GM23338 (cell line): ENCODE measurements at regions not wholly inside any gene's neighbourhood (a gene's known extent, or its start where the extent isn't known, plus 50 kb on each side); places are given as distances from the start of the nearest gene placed in this dataset.

Experiments
- ATAC-seq: fragments of 200-7000 bp; cut with Tn5 transposase; 3 replicates; pipeline ENCODE4 v1.9.1; 2020
- DNase-seq: peaks from one replicate; pipeline ENCODE4 v3.0.0-alpha.2; 2015; ENCODE audit warnings: low spot score
- H2AFZ ChIP-seq: fragments of 200-600 bp; sonication (generic); 2 replicates; pipeline ENCODE4 v1.8.0; 2016; ENCODE audit warnings: antibody characterized with exemption, mild to moderate bottlenecking, moderate library complexity
- H3F3A ChIP-seq: fragments of 200-600 bp; sonication (generic); replicated peaks from 2 replicates; pipeline ENCODE4 v1.8.0; 2017; ENCODE audit warnings: antibody characterized with exemption, mixed run types, low read depth
- H3K27ac ChIP-seq: fragments of 200-600 bp; sonication (generic); 2 replicates; pipeline ENCODE4 v1.6.1; 2016; ENCODE audit warnings: low read depth
- H3K27me3 ChIP-seq: fragments of 200-600 bp; sonication (generic); 2 replicates; pipeline ENCODE4 v1.8.0; 2016; ENCODE audit warnings: mild to moderate bottlenecking, mixed run types, moderate library complexity; ENCODE audit not compliant: insufficient read depth
- H3K36me3 ChIP-seq: fragments of 200-600 bp; sonication (generic); 2 replicates; pipeline ENCODE4 v1.8.0; 2016; ENCODE audit warnings: mild to moderate bottlenecking; ENCODE audit not compliant: insufficient read depth
- H3K4me1 ChIP-seq: fragments of 200-600 bp; sonication (generic); 2 replicates; pipeline ENCODE4 v1.8.0; 2016; ENCODE audit warnings: mild to moderate bottlenecking, moderate library complexity; ENCODE audit not compliant: insufficient read depth
- H3K4me2 ChIP-seq: fragments of 200-600 bp; sonication (generic); 2 replicates; pipeline ENCODE4 v1.7.1; 2017; ENCODE audit warnings: mixed run types
- H3K4me3 ChIP-seq: fragments of 200-600 bp; sonication (generic); 2 replicates; pipeline ENCODE4 v1.6.1; 2016; ENCODE audit warnings: mixed run types
- H3K79me2 ChIP-seq: fragments of 200-600 bp; sonication (generic); replicated peaks from 2 replicates; pipeline ENCODE4 v1.8.0; 2017; ENCODE audit warnings: mild to moderate bottlenecking; ENCODE audit not compliant: insufficient read depth
- H3K9me2 ChIP-seq: fragments of 200-600 bp; sonication (generic); 2 replicates; pipeline ENCODE4 v1.8.0; 2017; ENCODE audit not compliant: insufficient read depth
- H4K20me1 ChIP-seq: fragments of 200-600 bp; sonication (generic); replicated peaks from 2 replicates; pipeline ENCODE4 v1.8.0; 2017; ENCODE audit warnings: mild to moderate bottlenecking; ENCODE audit not compliant: insufficient read depth
- H3K27ac Mint-ChIP-seq: 2 replicates; pipeline ENCODE4 v1.8.0; 2020; ENCODE audit warnings: inconsistent platforms, mild to moderate bottlenecking, moderate library complexity, mixed read lengths
- H3K27me3 Mint-ChIP-seq: 3 replicates; pipeline ENCODE4 v1.8.0; 2022; ENCODE audit warnings: low read depth, mild to moderate bottlenecking, moderate library complexity, mixed read lengths, inconsistent platforms; ENCODE audit not compliant: insufficient read depth, poor library complexity
- H3K36me3 Mint-ChIP-seq: 3 replicates; pipeline ENCODE4 v1.8.0; 2021; ENCODE audit warnings: low read depth, mild to moderate bottlenecking, inconsistent platforms, moderate library complexity, mixed read lengths
- H3K4me1 Mint-ChIP-seq: 3 replicates; pipeline ENCODE4 v1.8.0; 2020; ENCODE audit warnings: mild to moderate bottlenecking, inconsistent platforms, mixed read lengths
- H3K4me3 Mint-ChIP-seq: 3 replicates; pipeline ENCODE4 v1.8.0; 2021; ENCODE audit warnings: moderate library complexity, mild to moderate bottlenecking, inconsistent platforms, mixed read lengths
- H3K9me3 Mint-ChIP-seq: 3 replicates; pipeline ENCODE4 v1.8.0; 2020; ENCODE audit warnings: moderate library complexity, mild to moderate bottlenecking, inconsistent platforms, mixed read lengths
- EZH2 ChIP-seq: fragments of 200-600 bp; sonication (generic); IDR thresholded peaks from one replicate; pipeline ENCODE4 v1.8.0; 2017; ENCODE audit warnings: antibody characterized with exemption, mild to moderate bottlenecking, low read depth; ENCODE audit not compliant: unreplicated experiment
- JUNB ChIP-seq: IDR thresholded peaks from one replicate; pipeline ENCODE4 v1.6.1; 2016; ENCODE audit warnings: antibody characterized with exemption; ENCODE audit not compliant: unreplicated experiment
- NANOG ChIP-seq: IDR thresholded peaks from 2 replicates; pipeline ENCODE4 v1.6.1; 2016; ENCODE audit warnings: antibody characterized with exemption, borderline replicate concordance
- POLR2AphosphoS5 ChIP-seq: IDR thresholded peaks from 2 replicates; pipeline ENCODE4 v1.6.1; 2016; ENCODE audit warnings: antibody characterized with exemption, low read depth
- STAT1 ChIP-seq: IDR thresholded peaks from one replicate; pipeline ENCODE4 v1.6.1; 2016; ENCODE audit warnings: antibody characterized with exemption; ENCODE audit not compliant: unreplicated experiment
- ZNF114 ChIP-seq: fragments of 250-450 bp; sonication (Bioruptor Pico); IDR thresholded peaks from 2 replicates; pipeline ENCODE4 v1.5.0; 2020; ENCODE audit warnings: mild to moderate bottlenecking, moderate library complexity
- TF ChIP-seq, protein P1 (sequence below): IDR thresholded peaks from one replicate; pipeline ENCODE4 v1.6.1; 2018; ENCODE audit warnings: antibody characterized with exemption; ENCODE audit not compliant: unreplicated experiment
- TF ChIP-seq, protein P2 (sequence below): fragments of 250-450 bp; sonication (Bioruptor Pico); IDR thresholded peaks from 2 replicates; pipeline ENCODE4 v1.5.0; 2020; ENCODE audit warnings: mild to moderate bottlenecking, moderate library complexity
- TF ChIP-seq, protein P3 (sequence below), 2 experiments: fragments of 200-600 bp in 1 of 2; sonication (generic) in 1 of 2; conservative IDR thresholded peaks; 2 replicates each; pipeline versions ENCODE4 v1.5.1 to v1.6.1; 2016 to 2017; ENCODE audit warnings: antibody characterized with exemption in 2 of 2, low read depth in 2 of 2, mild to moderate bottlenecking in 2 of 2, moderate library complexity in 1 of 2

DNA sequence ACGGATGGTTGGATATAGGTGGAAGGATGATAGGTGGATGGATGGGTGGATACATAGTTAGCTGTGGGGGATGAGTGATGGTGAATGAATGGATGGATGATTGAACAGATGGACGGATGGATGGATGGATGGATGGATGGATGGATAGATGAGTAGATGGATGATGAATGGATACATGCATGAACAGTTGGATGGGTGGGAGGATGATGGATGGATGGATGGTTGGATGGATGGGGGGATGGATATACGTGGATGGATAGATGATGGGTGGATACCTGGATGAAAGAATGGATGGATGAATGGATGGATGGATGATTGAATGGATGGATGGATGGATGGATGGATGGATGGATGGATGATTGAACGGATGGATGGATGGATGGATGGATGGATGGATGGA lies 68.4 kb upstream of the PRR5 start (continued):
- TF ChIP-seq, protein P1, sequence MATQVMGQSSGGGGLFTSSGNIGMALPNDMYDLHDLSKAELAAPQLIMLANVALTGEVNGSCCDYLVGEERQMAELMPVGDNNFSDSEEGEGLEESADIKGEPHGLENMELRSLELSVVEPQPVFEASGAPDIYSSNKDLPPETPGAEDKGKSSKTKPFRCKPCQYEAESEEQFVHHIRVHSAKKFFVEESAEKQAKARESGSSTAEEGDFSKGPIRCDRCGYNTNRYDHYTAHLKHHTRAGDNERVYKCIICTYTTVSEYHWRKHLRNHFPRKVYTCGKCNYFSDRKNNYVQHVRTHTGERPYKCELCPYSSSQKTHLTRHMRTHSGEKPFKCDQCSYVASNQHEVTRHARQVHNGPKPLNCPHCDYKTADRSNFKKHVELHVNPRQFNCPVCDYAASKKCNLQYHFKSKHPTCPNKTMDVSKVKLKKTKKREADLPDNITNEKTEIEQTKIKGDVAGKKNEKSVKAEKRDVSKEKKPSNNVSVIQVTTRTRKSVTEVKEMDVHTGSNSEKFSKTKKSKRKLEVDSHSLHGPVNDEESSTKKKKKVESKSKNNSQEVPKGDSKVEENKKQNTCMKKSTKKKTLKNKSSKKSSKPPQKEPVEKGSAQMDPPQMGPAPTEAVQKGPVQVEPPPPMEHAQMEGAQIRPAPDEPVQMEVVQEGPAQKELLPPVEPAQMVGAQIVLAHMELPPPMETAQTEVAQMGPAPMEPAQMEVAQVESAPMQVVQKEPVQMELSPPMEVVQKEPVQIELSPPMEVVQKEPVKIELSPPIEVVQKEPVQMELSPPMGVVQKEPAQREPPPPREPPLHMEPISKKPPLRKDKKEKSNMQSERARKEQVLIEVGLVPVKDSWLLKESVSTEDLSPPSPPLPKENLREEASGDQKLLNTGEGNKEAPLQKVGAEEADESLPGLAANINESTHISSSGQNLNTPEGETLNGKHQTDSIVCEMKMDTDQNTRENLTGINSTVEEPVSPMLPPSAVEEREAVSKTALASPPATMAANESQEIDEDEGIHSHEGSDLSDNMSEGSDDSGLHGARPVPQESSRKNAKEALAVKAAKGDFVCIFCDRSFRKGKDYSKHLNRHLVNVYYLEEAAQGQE, result no peak

DNA sequence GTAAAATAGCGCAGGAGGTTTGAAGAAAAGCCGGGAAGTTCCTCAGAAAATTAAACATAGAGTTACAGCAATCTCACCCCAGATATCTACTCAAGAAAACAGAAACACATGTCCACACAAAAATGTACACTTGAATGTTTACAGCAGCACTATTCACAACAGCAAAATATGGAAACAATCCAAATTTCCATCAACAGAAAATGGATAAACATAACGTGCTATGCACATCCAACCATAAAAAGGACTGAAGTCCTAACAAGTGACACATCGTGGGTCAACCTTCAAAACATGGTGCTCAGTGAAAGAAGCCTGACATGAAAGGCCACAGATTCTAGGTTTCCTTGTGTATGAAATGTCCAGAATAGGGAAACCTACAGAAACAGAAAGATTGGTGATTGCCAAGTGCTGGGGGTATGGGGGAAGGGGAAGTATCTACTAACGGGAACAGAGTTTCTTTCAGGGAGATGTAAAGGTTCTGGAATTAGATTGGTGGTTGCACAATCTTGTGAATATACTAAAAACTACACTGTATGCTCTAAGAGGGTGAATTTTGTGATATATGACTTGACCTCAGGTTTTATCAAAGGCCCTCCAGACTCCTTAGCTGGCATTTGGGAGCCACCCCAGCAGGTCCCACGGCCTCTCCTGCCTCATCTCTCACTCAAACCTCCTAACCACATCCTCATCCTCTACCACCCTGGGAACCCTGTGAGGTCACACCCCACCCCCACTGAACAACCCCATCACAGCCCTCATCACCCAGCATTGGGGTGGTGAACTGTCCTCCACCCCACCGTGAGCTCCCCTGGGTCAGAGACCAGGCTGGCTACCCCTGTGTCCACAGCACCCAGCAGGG lies 69.2 kb upstream of the PRR5 start:
- H3K36me3 Mint-ChIP-seq, result no peaks in the 10 kb centered on the region
- no peak for ATAC-seq
- TF ChIP-seq JUNB, result no peak
- TF ChIP-seq EZH2, result no peak
- TF ChIP-seq, protein P2, sequence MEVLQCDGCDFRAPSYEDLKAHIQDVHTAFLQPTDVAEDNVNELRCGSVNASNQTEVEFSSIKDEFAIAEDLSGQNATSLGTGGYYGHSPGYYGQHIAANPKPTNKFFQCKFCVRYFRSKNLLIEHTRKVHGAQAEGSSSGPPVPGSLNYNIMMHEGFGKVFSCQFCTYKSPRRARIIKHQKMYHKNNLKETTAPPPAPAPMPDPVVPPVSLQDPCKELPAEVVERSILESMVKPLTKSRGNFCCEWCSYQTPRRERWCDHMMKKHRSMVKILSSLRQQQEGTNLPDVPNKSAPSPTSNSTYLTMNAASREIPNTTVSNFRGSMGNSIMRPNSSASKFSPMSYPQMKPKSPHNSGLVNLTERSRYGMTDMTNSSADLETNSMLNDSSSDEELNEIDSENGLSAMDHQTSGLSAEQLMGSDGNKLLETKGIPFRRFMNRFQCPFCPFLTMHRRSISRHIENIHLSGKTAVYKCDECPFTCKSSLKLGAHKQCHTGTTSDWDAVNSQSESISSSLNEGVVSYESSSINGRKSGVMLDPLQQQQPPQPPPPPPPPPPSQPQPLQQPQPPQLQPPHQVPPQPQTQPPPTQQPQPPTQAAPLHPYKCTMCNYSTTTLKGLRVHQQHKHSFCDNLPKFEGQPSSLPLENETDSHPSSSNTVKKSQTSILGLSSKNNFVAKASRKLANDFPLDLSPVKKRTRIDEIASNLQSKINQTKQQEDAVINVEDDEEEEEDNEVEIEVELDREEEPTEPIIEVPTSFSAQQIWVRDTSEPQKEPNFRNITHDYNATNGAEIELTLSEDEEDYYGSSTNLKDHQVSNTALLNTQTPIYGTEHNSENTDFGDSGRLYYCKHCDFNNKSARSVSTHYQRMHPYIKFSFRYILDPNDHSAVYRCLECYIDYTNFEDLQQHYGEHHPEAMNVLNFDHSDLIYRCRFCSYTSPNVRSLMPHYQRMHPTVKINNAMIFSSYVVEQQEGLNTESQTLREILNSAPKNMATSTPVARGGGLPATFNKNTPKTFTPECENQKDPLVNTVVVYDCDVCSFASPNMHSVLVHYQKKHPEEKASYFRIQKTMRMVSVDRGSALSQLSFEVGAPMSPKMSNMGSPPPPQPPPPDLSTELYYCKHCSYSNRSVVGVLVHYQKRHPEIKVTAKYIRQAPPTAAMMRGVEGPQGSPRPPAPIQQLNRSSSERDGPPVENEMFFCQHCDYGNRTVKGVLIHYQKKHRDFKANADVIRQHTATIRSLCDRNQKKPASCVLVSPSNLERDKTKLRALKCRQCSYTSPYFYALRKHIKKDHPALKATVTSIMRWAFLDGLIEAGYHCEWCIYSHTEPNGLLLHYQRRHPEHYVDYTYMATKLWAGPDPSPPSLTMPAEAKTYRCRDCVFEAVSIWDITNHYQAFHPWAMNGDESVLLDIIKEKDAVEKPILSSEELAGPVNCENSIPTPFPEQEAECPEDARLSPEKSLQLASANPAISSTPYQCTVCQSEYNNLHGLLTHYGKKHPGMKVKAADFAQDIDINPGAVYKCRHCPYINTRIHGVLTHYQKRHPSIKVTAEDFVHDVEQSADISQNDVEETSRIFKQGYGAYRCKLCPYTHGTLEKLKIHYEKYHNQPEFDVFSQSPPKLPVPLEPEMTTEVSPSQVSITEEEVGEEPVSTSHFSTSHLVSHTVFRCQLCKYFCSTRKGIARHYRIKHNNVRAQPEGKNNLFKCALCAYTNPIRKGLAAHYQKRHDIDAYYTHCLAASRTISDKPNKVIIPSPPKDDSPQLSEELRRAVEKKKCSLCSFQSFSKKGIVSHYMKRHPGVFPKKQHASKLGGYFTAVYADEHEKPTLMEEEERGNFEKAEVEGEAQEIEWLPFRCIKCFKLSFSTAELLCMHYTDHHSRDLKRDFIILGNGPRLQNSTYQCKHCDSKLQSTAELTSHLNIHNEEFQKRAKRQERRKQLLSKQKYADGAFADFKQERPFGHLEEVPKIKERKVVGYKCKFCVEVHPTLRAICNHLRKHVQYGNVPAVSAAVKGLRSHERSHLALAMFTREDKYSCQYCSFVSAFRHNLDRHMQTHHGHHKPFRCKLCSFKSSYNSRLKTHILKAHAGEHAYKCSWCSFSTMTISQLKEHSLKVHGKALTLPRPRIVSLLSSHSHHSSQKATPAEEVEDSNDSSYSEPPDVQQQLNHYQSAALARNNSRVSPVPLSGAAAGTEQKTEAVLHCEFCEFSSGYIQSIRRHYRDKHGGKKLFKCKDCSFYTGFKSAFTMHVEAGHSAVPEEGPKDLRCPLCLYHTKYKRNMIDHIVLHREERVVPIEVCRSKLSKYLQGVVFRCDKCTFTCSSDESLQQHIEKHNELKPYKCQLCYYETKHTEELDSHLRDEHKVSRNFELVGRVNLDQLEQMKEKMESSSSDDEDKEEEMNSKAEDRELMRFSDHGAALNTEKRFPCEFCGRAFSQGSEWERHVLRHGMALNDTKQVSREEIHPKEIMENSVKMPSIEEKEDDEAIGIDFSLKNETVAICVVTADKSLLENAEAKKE (CRISPR knock-in tag), result no peak
- TF ChIP-seq STAT1, result no peak
- TF ChIP-seq, protein P3, sequence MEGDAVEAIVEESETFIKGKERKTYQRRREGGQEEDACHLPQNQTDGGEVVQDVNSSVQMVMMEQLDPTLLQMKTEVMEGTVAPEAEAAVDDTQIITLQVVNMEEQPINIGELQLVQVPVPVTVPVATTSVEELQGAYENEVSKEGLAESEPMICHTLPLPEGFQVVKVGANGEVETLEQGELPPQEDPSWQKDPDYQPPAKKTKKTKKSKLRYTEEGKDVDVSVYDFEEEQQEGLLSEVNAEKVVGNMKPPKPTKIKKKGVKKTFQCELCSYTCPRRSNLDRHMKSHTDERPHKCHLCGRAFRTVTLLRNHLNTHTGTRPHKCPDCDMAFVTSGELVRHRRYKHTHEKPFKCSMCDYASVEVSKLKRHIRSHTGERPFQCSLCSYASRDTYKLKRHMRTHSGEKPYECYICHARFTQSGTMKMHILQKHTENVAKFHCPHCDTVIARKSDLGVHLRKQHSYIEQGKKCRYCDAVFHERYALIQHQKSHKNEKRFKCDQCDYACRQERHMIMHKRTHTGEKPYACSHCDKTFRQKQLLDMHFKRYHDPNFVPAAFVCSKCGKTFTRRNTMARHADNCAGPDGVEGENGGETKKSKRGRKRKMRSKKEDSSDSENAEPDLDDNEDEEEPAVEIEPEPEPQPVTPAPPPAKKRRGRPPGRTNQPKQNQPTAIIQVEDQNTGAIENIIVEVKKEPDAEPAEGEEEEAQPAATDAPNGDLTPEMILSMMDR (conservative IDR thresholded peaks at IDR 0.05; ENCODE audit: low read depth in 2 of 2), result no peak
- TF ChIP-seq POLR2AphosphoS5, result no peak
- TF ChIP-seq ZNF114, result no peak
- TF ChIP-seq NANOG, result no peak
- no peak overlapping the region for H3K27ac Mint-ChIP-seq
- peaks cover 7% of the 10 kb centered on the region; the same call in 1 of the 2 replicates for H3K9me2 ChIP-seq
- H3K4me3 Mint-ChIP-seq, result no peak overlapping the region
- no peaks in the 10 kb centered on the region for H3K36me3 ChIP-seq
- no peaks in the 10 kb centered on the region for H3K79me2 ChIP-seq
- peaks cover 5% of the 10 kb centered on the region; the same call in 1 of the 3 replicates for H3K9me3 Mint-ChIP-seq
- no peaks in the 10 kb centered on the region for H3F3A ChIP-seq
- H4K20me1 ChIP-seq, result no peaks in the 10 kb centered on the region
- H3K27me3 Mint-ChIP-seq, result peaks cover 30% of the 10 kb centered on the region
- DNase-seq, result no peak
- no peaks in the 10 kb centered on the region for H3K4me1 ChIP-seq
- no peak overlapping the region for H2AFZ ChIP-seq
- no peak overlapping the region for H3K4me2 ChIP-seq
- no peaks in the 10 kb centered on the region for H3K4me1 Mint-ChIP-seq
- H3K27ac ChIP-seq, result no peak overlapping the region
- H3K4me3 ChIP-seq, result no peak overlapping the region
- peaks cover 29% of the 10 kb centered on the region for H3K27me3 ChIP-seq
